ENCODE measurements at regions not wholly inside any gene's neighbourhood (a gene's known extent, or its start where the extent isn't known, plus 50 kb on each side); places are given as distances from the start of the nearest gene placed in this dataset.

DNA sequence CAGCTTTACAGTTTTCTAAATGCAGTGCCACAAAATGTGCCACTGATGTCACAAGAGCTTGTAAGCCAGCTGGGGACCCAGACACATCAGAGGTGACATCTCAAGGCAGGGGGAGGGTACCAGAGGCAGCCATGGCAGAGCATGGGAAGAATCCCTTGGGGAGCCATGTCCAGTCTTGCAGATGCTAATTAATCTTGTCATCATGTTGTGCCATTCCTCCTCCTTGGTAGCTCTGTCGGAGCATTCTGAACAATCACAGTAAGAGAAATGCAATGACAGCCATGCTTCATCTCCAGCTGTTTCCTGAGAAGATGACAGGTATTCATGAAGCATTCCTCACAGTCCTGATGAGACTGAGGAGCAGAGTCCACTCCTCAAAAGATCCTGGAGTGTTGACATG is 287.9 kb downstream of the RPAP3 start:
- no peaks in the 10 kb centered on the region for H3K36me3 ChIP-seq (ENCODE audit: insufficient read depth, low read depth, low read length)
- no peak overlapping the region for H3K4me3 ChIP-seq (ENCODE audit: low read length)
- H3K9ac ChIP-seq (ENCODE audit: low read depth, low read length), result no peak overlapping the region
- no peaks in the 10 kb centered on the region for H3K27me3 ChIP-seq (ENCODE audit: insufficient read depth, low read length)
- H3K27ac ChIP-seq (ENCODE audit: low read length), result no peak overlapping the region
- H3K4me1 ChIP-seq (ENCODE audit: insufficient read depth, low read length), result no peaks in the 10 kb centered on the region; the same call in none of the 2 replicates
- H3K9me3 ChIP-seq (ENCODE audit: insufficient read depth, low read depth, low read length), result no peaks in the 10 kb centered on the region

GRCh38 chr12:47417121-47417520 is 288.7 kb downstream of the RPAP3 start:
- Histone ChIP-seq H3K9me3 (ENCODE audit: insufficient read depth, low read depth, low read length) (no peaks in the 10 kb centered on the region), H3K36me3 (ENCODE audit: insufficient read depth, low read depth, low read length) (no peaks in the 10 kb centered on the region), H3K4me3 (ENCODE audit: low read length) (no peak overlapping the region), H3K4me1 (ENCODE audit: insufficient read depth, low read length) (no peaks in the 10 kb centered on the region; the same call in none of the 2 replicates), H3K9ac (ENCODE audit: low read depth, low read length) (no peak overlapping the region), H3K27ac (ENCODE audit: low read length) (no peak overlapping the region), H3K27me3 (ENCODE audit: insufficient read depth, low read length) (no peaks in the 10 kb centered on the region)

GRCh38 chr12:47415054-47415453 is 290.8 kb downstream of the RPAP3 start:
- Histone ChIP-seq H3K36me3 (ENCODE audit: insufficient read depth, low read depth, low read length) (no peaks in the 10 kb centered on the region), H3K4me3 (ENCODE audit: low read length) (no peak overlapping the region), H3K9ac (ENCODE audit: low read depth, low read length) (no peak overlapping the region), H3K4me1 (ENCODE audit: insufficient read depth, low read length) (no peaks in the 10 kb centered on the region; the same call in none of the 2 replicates), H3K27ac (ENCODE audit: low read length) (no peak overlapping the region), H3K27me3 (ENCODE audit: insufficient read depth, low read length) (no peaks in the 10 kb centered on the region), H3K9me3 (ENCODE audit: insufficient read depth, low read depth, low read length) (no peaks in the 10 kb centered on the region)

GRCh38 chr12:47414511-47414910 is 291.3 kb downstream of the RPAP3 start:
- no peak overlapping the region for H3K27ac ChIP-seq (ENCODE audit: low read length)
- H3K4me3 ChIP-seq (ENCODE audit: low read length), result no peak overlapping the region
- no peaks in the 10 kb centered on the region for H3K9me3 ChIP-seq (ENCODE audit: insufficient read depth, low read depth, low read length)
- H3K36me3 ChIP-seq (ENCODE audit: insufficient read depth, low read depth, low read length), result no peaks in the 10 kb centered on the region
- no peak overlapping the region for H3K9ac ChIP-seq (ENCODE audit: low read depth, low read length)
- H3K4me1 ChIP-seq (ENCODE audit: insufficient read depth, low read length), result no peaks in the 10 kb centered on the region; the same call in none of the 2 replicates
- H3K27me3 ChIP-seq (ENCODE audit: insufficient read depth, low read length), result no peaks in the 10 kb centered on the region

GRCh38 chr12:47413806-47414205 is 292.0 kb downstream of the RPAP3 start:
- Histone ChIP-seq H3K4me3 (ENCODE audit: low read length) (no peak overlapping the region), H3K27me3 (ENCODE audit: insufficient read depth, low read length) (no peaks in the 10 kb centered on the region)

GRCh38 chr12:47412601-47413236 is 293.1 kb downstream of the RPAP3 start:
- Histone ChIP-seq H3K36me3 (ENCODE audit: insufficient read depth, low read depth, low read length) (no peaks in the 10 kb centered on the region), H3K9me3 (ENCODE audit: insufficient read depth, low read depth, low read length) (no peaks in the 10 kb centered on the region), H3K4me1 (ENCODE audit: insufficient read depth, low read length) (no peaks in the 10 kb centered on the region; the same call in 1 of the 2 replicates), H3K27me3 (ENCODE audit: insufficient read depth, low read length) (no peaks in the 10 kb centered on the region), H3K27ac (ENCODE audit: low read length) (no peak overlapping the region), H3K9ac (ENCODE audit: low read depth, low read length) (no peak overlapping the region), H3K4me3 (ENCODE audit: low read length) (no peak overlapping the region)

More at GRCh38 chr12:47413806-47414205, 292.0 kb downstream of the RPAP3 start:
- H3K4me1 ChIP-seq (ENCODE audit: insufficient read depth, low read length), result no peaks in the 10 kb centered on the region; the same call in 1 of the 2 replicates
- no peak overlapping the region for H3K9ac ChIP-seq (ENCODE audit: low read depth, low read length)
- no peak overlapping the region for H3K27ac ChIP-seq (ENCODE audit: low read length)
- no peaks in the 10 kb centered on the region for H3K9me3 ChIP-seq (ENCODE audit: insufficient read depth, low read depth, low read length)
- no peaks in the 10 kb centered on the region for H3K36me3 ChIP-seq (ENCODE audit: insufficient read depth, low read depth, low read length)

DNA sequence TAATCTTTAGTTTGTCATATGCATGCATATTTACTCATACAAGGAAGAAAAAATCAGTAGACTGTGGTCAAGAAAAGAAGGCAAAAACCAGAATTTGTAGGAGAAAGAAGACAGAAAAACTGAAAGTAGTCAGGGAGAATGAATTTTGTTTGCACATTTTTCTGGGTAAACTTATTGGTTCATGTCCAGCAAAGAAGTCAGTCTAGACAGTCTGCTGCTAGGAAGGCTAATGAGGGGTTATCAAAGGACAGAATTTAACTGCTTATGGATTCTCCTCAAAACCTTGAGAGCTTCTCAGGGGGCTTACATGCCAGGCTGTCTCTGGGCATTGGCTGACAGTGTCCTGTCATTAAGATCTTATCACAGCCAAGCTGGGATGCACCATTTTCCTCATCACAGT is 293.9 kb downstream of the RPAP3 start:
- Histone ChIP-seq H3K4me3 (ENCODE audit: low read length) (no peak overlapping the region), H3K4me1 (ENCODE audit: insufficient read depth, low read length) (no peaks in the 10 kb centered on the region; the same call in 1 of the 2 replicates), H3K27ac (ENCODE audit: low read length) (no peak overlapping the region), H3K9ac (ENCODE audit: low read depth, low read length) (no peak overlapping the region), H3K36me3 (ENCODE audit: insufficient read depth, low read depth, low read length) (no peaks in the 10 kb centered on the region), H3K27me3 (ENCODE audit: insufficient read depth, low read length) (no peaks in the 10 kb centered on the region), H3K9me3 (ENCODE audit: insufficient read depth, low read depth, low read length) (no peaks in the 10 kb centered on the region)

DNA sequence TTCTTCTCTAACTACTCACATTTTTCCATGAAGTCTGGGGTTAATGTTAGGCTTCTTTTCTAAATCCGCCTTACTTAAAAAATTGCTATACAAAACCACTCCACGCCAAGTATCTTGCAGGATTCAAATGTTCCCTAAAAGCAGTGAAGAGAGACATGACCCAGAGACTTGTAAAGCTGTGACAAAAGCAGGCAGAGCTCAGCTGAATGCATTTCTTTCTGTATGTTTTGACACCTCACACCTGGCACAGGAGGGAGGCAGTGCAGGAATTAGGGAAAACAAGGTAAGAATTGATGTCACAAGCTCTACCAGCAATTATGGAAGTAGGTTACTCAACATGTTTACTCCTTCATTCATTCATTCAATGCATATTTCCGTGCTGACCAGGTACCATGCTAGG is 295.0 kb downstream of the RPAP3 start:
- Histone ChIP-seq H3K9ac (ENCODE audit: low read depth, low read length) (no peak overlapping the region), H3K36me3 (ENCODE audit: insufficient read depth, low read depth, low read length) (no peaks in the 10 kb centered on the region), H3K9me3 (ENCODE audit: insufficient read depth, low read depth, low read length) (no peaks in the 10 kb centered on the region), H3K4me1 (ENCODE audit: insufficient read depth, low read length) (no peaks in the 10 kb centered on the region; the same call in 1 of the 2 replicates), H3K4me3 (ENCODE audit: low read length) (no peak overlapping the region), H3K27ac (ENCODE audit: low read length) (no peak overlapping the region), H3K27me3 (ENCODE audit: insufficient read depth, low read length) (no peaks in the 10 kb centered on the region)

DNA sequence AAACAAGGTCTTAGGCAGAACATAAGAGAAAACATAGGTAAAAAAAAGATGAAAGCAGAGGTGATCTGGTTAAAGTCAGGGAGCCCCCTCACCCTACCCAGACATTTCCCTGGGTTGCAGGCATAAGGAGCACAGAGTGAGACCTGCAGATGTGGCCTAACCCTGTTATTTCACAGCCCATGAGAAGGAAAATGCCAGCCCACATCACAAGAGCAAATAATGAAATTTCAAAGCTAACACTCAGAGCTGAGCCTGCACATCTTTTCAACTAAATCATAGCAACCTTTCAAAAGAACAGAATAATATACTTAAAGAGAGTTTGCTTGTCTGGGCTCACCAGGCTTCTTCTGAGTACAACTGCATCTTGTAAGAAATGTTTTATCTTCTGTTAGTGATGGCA is 295.4 kb downstream of the RPAP3 start:
- Histone ChIP-seq H3K4me1 (ENCODE audit: insufficient read depth, low read length) (no peaks in the 10 kb centered on the region; the same call in 1 of the 2 replicates), H3K27ac (ENCODE audit: low read length) (no peak overlapping the region), H3K9ac (ENCODE audit: low read depth, low read length) (no peak overlapping the region), H3K9me3 (ENCODE audit: insufficient read depth, low read depth, low read length) (no peaks in the 10 kb centered on the region), H3K4me3 (ENCODE audit: low read length) (no peak overlapping the region), H3K36me3 (ENCODE audit: insufficient read depth, low read depth, low read length) (no peaks in the 10 kb centered on the region), H3K27me3 (ENCODE audit: insufficient read depth, low read length) (no peaks in the 10 kb centered on the region)

DNA sequence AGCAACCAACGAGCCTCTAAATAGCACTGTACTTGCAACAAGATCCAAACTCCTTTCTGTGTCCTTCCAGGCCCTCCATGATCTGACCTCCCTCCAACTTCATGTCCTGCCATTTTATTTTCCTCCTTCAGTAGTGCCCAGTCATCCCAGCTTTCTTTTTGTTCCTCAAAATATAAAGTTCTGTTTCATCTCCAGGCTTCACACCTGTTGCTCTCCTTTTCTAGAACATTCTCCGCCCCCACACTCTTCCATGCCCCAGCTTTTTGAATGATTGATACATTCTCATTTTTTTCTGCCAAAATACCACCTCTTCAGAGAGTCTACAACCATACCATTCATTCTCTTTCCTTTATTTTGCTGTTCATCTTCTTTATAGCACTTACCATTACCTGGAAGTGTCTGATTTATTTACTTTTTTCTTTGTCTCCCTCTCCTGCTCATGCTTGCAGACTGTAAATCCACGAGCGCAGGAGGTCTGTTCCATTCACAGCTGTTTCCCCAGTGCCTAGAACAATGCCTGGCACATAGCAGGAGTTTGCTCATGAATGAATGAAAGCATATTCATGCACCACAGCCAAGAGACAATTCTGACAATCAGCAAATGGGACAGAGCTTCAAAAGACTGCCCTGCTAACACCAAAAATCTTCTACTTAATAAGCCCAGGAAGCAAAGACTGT is 296.4 kb downstream of the RPAP3 start:
- Histone ChIP-seq H3K9me3 (ENCODE audit: insufficient read depth, low read depth, low read length) (no peaks in the 10 kb centered on the region), H3K36me3 (ENCODE audit: insufficient read depth, low read depth, low read length) (no peaks in the 10 kb centered on the region), H3K4me1 (ENCODE audit: insufficient read depth, low read length) (no peaks in the 10 kb centered on the region; the same call in 1 of the 2 replicates), H3K27me3 (ENCODE audit: insufficient read depth, low read length) (no peaks in the 10 kb centered on the region), H3K4me3 (ENCODE audit: low read length) (no peak overlapping the region), H3K9ac (ENCODE audit: low read depth, low read length) (no peak overlapping the region), H3K27ac (ENCODE audit: low read length) (no peak overlapping the region)

GRCh38 chr12:47408171-47408871 is 297.5 kb downstream of the RPAP3 start:
- no peaks in the 10 kb centered on the region for H3K36me3 ChIP-seq (ENCODE audit: insufficient read depth, low read depth, low read length)
- no peaks in the 10 kb centered on the region for H3K4me1 ChIP-seq (ENCODE audit: insufficient read depth, low read length)
- no peaks in the 10 kb centered on the region for H3K27me3 ChIP-seq (ENCODE audit: insufficient read depth, low read length)
- no peak overlapping the region for H3K27ac ChIP-seq (ENCODE audit: low read length)
- H3K4me3 ChIP-seq (ENCODE audit: low read length), result no peak overlapping the region
- H3K9ac ChIP-seq (ENCODE audit: low read depth, low read length), result no peak overlapping the region
- no peaks in the 10 kb centered on the region for H3K9me3 ChIP-seq (ENCODE audit: insufficient read depth, low read depth, low read length)
